RKO (cell line): ENCODE measurements at regions not wholly inside any gene's neighbourhood (a gene's known extent, or its start where the extent isn't known, plus 50 kb on each side); places are given as distances from the start of the nearest gene placed in this dataset.

Experiments
- DNase-seq: peaks from one replicate; pipeline ENCODE4 v3.0.0-alpha.2; 2016; ENCODE audit warnings: low spot score

GRCh38 chr14:34214961-34215360, 247.1 kb downstream of the SPTSSA start:
- no peak for DNase-seq

GRCh38 chr14:34213332-34213731, 248.7 kb downstream of the SPTSSA start:
- no peak for DNase-seq

DNA sequence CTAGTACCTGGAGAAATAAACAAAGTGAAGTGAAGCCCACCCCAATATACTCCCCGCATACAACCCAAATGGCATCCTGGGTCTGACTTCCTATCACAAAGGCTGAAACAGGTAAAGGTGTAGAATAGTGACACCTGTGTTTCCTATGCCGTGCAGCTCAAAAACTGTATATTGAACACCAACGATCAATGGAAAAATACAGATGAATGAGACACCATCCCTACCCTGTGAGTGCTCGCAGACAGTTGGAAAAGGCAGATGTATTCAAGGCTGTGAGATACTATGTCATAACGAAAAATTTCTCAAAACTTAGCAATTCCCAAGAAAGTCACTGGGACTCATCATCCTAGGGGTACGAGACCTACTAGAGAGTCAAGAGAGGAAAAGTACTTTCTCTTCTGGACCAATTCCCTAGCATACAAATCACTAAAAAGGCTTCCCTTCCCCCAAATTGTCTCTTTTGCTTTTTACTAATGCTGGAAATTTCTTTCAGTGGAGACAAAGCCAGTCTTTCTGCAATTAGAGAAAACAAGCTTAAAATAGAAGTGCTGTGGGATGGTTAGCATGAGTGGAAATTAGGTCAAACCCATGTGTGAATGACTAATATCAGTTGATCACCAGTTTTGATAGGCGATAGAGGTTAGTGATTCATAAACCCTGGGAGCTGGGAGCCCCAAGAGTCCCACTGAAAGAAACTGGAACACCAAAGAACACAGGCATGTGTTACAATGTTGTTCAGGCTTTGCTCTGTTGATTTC, 249.7 kb downstream of the SPTSSA start:
- DNase-seq: no peak

DNA sequence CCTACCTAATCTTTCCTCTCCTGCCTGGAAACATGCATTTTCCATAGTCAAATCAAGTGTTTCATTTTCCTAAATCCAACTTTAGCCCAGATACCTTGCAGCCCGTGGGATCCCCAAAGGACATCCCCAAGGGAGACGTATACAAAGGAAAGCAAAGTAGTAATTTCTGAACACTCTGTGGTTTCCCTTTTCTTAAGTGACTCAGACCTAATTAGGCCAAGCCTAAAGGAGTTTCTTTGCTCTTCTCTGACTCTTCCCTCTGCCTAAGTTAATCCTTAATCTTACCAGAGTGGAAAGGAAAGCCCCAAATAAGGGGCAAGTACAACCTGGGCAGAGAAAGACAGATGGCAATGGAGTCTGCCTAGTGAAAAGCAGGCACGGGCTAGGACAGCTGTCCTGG, 250.3 kb downstream of the SPTSSA start:
- DNase-seq: no peak

DNA sequence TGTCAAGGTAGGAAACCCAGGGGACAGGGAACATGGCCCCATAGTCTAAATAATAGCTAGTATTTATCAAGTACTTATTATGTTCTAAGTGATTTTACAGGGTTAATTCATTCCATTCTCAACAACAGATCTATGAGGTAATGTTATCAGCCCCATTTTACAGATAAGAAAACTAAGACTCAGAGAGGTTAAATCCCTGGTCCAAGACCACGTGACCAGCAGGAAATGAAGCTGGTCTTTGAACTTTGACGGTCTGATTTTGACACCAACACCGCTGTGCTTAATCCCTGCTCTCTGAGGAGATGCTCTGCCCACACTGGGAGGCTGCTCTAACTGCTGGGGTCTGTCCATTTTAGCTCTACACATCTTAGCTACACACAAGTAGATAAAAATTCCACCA, 253.5 kb downstream of the SPTSSA start:
- no peak for DNase-seq

DNA sequence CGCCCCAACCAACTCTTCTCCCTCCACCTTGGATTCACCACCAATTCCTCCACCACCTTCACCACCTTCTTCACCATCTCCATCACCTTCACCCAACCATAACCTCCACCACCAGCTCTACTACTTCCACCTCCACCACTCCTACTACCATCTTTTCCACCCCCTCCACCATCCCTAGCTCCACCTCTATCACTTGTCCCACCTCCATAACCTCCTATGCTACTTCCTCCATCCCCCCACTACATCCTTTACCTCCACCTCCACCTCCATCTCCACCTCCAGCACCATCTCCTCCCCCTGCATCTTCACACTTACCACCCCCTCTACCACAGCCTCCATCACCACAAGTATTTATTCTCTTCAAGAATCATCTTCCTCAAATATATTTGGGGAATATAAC, 254.9 kb upstream of the EGLN3 start:
- no peak for DNase-seq

DNA sequence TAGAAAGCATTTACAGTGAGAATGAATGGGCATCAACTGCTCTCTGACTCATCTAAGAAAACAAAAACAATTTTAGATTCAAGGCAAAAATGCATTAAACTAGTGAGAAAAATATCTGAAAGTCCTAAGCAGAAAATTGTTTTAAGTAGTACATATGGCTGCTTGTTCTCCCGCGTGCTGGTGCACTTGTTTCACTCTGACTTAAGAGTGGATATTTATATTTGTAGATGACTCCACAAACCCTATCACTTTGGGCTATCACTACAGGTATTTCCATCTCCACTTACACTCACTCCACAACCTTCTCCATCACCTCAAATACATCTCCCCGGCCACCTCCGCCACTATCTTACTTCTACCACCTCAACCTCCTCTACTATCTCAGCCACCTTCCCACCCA, 253.9 kb upstream of the EGLN3 start:
- DNase-seq: no peak

DNA sequence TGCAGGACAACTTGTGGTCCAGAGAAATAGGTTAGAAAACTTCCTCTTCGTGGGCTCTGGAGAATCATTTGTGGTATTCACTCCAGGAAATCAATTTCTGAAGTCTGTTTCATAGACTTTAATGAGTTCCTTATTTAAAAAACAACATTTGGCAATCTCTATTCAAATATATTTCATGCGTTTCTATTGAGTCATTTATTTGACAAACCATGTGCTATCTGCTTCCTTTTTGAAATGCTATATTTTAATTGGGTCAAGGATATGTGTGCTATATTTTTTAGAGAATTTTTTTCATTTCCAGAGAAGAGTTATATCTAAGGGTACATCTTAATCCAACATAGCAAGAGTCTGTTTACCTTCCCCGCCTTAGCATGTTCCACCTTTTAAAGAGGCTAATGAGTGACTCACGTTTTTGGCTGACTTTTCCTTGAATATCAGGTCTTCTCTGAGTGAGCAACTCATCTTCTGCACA, 252.4 kb upstream of the EGLN3 start:
- DNase-seq: no peak

- no peak for DNase-seq
Observed at GRCh38 chr14:34201909-34202637, 251.2 kb upstream of the EGLN3 start.

- no peak for DNase-seq
Observed at GRCh38 chr14:34199585-34199984, 248.7 kb upstream of the EGLN3 start.

DNA sequence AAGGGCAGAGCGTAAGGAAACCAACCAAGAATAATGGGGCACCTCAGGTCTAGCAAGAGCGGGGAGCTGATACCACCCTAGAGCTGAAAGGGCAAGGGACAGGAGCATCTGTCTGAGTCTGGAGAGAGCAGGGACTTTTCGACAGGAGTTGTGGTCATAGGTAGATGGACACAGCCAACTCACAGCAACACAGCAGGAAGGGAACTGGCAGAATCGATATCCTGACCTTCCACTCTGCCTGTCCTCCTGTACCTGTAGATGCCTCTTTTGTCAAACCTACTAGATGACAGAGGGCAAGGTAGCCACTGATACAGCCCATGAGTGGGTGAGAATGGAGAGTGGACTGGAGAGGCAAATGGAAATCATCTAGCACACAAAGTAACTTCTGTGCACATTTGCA, 247.2 kb upstream of the EGLN3 start:
- DNase-seq: no peak

DNA sequence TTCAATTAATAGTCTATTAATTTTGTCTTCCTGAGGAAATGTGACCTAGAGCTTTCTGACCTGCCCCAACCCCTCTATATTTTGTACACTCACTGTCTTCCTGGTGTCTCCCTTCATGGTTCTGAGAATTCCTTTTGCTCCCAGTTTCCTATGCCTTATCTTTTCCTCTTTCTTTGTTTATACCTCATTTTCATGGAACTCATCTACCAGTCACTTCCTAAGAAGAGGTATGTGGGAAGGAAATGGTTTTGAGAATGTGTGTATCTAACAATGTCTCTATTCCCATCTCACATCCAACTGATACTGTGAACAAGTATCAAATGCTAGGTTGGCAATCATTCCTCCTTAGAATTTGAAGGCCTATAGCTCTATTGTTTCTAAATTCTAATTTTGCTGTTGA, 245.1 kb upstream of the EGLN3 start:
- DNase-seq: no peak

DNA sequence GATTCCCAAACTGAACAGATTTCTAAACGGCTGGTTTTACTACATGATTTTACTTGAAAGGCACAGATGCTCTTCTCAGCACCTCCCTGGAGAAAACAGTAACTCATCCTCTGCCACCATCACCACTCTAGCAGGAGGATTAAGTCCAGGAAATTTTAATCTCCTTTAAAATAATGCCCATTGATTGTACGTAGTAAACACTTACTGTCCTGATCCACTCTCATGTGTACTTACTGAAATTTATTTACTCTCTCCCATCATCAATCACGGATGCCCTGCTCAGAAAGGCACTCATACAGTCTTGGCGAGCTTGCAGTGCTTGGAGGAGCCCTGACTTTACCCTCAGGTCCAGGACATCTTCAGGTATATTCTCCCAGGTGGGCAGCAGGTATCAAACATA, 239.8 kb upstream of the EGLN3 start:
- no peak for DNase-seq

GRCh38 chr14:34189866-34190265, 239.0 kb upstream of the EGLN3 start:
- DNase-seq: no peak

- no peak for DNase-seq
Observed at GRCh38 chr14:34187519-34188044, 236.7 kb upstream of the EGLN3 start.

- DNase-seq: no peak
Observed at GRCh38 chr14:34187061-34187460, 236.2 kb upstream of the EGLN3 start.

- no peak for DNase-seq
Observed at GRCh38 chr14:34184126-34184525, 233.3 kb upstream of the EGLN3 start.

- no peak for DNase-seq
Observed at GRCh38 chr14:34183478-34183877, 232.6 kb upstream of the EGLN3 start.

DNA sequence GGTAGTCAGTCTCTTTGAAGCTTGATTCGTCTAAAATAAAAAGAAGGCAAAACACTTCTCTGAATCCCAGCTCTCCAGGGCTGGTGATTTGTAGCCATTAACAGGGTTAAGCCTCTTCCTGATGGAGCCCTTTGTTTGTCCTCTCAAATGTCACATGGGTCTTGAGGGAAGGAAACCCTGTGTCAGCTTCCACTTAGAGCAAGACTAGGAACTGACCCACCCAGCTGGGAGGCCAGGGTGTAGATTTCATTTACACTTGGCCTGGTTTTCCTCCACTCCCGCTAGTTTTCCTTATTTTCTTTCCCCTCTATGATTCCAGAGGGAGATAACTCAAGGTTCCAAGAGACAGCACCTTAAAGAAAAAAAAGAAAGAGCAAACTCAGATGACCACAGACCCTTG, 230.5 kb upstream of the EGLN3 start:
- no peak for DNase-seq

- no peak for DNase-seq
Observed at GRCh38 chr14:34180869-34181268, 230.0 kb upstream of the EGLN3 start.

DNA sequence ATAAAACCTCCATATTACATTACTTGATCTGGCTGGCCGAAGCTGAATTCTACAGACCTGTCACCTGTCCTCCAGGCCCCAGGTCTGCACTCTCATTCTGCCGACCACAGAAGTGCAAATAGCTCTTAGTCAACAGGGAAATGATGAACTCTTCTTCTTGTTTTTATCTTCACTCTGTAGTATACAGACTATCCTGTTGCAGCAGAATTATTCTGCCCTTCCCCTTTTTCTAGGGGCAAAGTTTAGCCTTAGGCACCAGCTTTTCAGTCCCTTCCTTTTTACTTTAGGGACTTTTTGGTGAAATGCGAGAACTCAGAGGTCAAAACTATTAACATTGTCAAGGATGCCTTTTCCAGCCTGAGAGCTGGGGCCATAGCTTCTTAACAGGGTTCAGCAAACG, 229.6 kb upstream of the EGLN3 start:
- no peak for DNase-seq

DNA sequence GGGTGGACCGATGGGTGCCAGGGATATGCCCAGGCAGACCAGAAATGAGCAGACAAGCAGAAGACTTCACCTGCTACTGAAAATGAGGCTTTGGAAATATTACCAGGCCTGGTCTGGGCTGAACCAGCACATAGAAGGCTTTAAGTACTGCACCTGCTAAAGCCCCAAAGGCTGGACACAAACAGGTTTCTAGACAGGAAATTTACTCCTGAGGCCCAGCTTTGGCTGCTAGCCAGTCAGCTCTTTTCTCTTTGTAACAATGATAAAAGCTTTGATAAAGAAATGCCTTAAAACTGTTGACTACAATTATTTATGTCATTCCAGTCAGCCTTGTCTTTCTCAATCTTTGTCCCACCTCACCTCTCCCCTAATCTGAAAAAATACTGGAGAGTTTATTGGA, 228.9 kb upstream of the EGLN3 start:
- no peak for DNase-seq

GRCh38 chr14:34177466-34177865, 226.6 kb upstream of the EGLN3 start:
- DNase-seq: no peak
